GM18858 (cell line): ENCODE measurements at regions not wholly inside any gene's neighbourhood (a gene's known extent, or its start where the extent isn't known, plus 50 kb on each side); places are given as distances from the start of the nearest gene placed in this dataset.
"Not testable (repeated sequence)": the region's sequence is repeated elsewhere in the genome, so short reads cannot be mapped to it uniquely, and the experiment has no call there.

ENCODE experiments used
- ATAC-seq: cut with Tn5 transposase; IDR thresholded peaks from one replicate; pipeline ENCODE4 v1.9.1; 2021; ENCODE audit not compliant: unreplicated experiment

DNA sequence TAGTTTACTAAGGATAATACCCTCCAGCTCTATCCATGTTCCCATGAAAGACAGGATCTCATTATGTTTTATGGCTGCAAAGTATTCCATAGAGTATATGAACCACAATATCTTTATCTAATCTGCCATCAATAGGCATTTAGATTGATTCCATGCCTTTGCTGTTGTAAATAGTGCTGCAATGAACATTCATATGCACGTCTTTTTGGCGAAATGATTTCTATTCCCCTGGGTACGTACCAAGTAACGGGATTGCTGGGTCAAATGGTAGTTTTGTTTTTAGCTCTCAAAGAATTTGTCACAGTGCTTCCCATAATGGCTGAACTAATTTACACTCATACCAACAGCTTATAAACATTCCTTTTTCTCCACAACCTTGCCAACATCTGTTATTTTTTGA, 750.9 kb downstream of the BRINP3 start:
- ATAC-seq = no peak

DNA sequence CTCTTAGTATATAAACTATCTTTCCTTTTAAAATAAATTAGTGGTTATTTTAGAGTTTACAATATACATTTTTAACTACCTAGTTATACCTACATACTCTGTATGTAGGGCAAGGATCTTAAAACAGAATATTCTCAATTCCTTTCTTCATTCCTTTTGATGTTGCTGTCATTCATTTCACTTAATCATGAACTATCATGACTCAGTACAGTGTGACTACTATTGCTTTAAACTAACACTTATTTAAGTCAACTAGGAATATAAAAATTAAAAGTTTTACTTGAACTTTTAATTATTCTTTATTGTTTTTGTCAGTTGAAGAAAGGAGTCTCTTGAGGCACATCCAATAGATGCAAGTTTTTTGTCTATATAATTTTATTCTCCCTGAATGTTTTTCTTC, 726.4 kb downstream of the BRINP3 start:
- no peak for ATAC-seq

DNA sequence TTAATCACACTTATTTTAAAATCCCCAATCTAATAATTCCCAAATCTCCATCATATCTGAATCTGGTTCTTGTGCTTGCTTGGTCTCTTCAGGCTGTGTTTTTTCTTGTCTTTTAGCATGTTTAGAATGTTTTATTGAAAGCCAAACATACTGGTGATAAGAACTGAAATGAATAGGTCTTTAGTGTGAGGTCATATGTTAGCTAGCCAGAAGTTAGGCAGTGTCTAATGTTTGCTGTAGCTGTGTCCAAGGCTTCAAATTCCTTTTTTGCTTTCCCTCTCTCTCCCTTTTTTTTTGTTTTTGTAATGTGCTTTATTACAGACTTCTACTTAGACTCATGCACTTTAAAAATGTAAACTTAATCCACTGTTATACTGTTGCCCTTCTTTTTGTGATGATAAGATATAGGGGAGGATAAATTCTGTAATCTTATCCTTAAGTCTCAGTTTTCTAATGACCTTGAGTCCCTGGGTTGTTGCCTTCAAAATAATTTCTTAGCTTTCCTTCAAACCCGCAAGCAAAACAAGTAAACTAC, 725.1 kb downstream of the BRINP3 start:
- no peak for ATAC-seq

DNA sequence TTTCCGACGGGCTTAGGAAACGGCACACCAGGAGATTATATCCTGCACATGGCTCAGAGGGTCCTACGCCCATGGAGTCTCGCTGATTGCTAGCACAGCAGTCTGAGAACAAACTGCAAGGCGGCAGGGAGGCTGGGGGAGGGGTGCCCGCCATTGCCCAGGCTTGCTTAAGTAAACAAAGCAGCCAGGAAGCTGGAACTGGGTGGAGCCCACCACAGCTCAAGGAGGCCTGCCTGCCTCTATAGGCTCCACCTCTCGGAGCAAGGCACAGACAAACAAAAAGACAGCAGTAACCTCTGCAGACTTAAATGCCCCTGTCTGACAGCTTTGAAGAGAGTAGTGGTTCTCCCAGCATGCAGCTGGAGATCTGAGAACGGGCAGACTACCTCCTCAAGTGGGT, 722.6 kb downstream of the BRINP3 start:
- not testable (repeated sequence) for ATAC-seq

DNA sequence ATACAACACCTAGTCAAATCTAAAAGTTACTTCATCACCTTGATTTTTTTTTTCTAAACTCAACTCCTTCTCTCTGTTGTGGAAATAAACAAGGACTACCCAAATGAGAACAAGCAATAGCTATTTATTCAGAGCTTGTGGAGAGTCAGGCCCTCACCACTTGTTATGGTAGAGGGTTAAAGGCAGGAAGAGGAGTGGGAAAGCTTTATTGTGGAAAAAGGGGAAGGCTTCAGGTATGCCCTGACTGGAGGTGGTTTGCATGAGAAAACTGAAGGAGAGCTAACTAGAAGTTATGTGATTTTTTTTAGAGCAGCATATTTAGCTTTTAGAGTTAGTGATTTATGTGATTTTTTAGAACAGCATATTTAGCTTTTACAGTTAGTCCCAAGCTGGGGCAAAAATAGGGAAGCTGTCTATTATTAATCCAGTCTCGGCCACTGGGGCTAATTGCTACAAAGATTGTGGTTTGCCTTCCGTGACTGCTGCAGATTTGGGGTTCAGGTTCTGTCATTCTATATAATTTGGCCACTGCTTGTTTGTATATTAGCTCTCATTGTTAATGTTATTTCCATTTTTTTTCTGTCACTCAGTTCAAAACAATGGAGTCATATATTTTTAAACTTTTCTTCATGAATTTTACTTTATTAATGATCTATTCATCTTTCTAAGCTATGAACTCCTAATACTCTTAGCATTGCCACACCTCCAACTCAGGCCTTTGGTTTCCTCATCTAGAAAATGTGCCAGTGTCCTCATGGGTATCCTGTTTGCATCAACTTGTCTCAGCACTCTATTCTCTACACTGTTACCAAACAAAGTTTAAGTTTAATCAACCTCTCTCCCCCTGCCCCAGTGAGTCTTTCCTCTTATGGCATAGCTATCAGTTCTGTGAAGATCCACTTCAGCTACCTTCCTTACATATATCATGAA, 713.0 kb downstream of the BRINP3 start:
- no peak for ATAC-seq

DNA sequence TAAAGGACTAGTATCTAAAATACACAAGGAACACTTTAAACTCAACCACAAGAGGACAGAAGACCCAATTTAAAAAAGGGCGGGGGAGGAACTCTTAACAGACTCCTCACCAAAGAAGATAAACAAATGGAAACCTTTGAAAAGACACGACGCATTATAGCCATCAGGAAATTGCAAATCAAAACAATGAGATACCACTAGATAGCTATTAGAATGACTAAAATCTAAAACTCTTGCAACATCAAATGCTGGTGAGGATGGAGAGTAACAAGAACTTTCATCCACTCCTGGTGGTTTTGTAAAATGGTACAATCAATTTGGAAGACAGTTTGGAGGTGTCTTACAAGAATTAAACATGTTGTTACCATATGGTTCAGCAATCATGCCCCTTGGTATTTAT, 708.2 kb downstream of the BRINP3 start:
- ATAC-seq = no peak

DNA sequence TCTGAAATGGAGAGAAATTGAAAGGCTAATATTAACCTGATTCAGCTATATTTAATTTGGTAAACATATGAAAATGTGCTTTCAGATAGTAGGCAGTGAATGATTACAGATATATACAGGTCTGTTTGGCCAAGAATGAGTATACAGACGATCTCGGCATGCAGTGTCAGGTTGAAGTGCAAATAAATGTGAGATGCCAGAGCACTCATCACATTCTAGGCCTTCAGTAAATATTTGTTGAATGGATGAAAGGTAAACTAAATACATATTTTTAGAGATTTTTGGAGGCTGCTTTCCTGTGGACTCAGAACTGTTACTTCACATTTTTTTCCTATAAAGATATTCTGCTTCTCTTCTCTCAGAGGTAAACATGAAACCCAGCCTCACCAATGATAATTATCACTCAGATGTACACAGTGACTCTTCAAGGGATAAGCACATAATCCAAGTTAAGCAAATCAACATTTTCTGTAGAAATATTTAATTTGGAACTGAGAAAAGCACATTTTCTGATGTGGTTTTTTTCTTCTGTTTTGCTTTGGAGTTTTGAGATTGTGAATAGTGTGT, 702.9 kb downstream of the BRINP3 start:
- no peak for ATAC-seq

DNA sequence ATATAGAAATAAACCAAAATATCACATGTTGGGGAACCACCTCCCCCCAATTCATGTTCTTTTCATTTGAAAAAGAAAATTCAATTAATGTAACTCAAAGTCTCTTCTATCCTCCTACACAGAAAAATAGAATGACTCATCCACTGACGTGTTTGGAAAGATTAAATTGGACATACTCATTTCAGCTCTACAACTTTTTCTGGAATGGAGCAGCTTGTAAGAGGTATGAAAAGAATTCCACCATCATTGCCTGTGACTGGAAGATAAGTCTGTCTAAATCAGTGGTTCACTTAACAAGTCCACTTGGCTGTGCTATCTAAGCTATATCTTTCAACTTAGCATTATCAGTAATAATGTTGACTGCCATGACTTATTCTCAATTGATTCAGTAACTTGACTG, 702.3 kb downstream of the BRINP3 start:
- no peak for ATAC-seq

DNA sequence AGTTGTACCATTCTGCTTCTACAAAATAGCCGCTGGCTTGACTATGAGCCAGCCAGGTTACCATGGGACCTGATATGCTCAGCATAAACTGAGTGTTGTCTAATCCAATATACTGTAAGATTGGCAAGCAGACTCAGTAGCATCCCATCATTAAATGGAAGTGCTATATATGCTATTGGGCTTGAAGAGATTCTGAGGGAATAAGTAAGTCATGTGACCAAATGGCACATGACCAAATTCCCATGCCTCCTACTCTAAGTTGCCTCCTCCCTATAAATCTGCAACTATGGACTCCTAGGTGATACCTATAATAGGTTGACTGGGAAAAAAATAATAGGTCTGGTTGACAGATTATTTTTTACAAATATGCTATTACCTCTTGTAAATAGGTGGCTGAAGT, 698.6 kb downstream of the BRINP3 start:
- no peak for ATAC-seq

DNA sequence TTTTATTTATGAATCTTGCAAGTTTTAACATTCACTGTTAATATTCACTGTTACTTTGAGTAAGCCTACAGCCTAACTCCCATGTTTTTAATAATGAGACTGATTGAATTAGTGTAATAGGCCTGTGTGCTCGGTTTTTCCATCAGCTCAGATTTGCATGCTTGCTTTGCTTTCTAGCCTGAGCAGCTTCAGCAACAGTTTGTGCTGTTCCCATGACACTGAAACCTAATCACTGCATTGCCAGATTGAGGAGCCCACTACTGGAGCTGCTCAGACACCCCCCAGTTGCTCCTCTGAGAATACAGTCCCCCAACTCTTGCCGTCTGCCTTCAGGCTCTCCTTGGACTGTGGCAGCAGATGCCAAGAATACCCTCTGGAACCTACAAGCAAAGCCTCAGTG, 695.4 kb downstream of the BRINP3 start:
- ATAC-seq = no peak

DNA sequence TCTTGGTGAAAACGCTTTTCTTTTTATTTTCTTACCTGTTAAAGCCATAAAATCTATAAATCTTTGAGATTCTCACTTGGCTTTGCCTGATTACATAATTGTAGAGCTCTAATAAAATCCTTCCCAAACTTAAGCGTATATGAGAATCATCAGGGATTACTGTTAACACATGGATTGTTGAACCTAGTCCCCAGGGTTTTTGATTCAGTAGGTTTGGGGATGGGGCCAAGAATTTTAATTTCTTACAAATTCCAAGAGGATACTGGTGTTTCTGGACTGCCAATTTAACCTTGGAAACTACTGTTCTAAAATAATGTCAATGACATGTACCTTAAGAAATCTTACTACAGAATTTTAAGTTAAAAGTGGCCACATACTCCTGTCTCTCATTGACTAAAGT, 694.2 kb downstream of the BRINP3 start:
- no peak for ATAC-seq

DNA sequence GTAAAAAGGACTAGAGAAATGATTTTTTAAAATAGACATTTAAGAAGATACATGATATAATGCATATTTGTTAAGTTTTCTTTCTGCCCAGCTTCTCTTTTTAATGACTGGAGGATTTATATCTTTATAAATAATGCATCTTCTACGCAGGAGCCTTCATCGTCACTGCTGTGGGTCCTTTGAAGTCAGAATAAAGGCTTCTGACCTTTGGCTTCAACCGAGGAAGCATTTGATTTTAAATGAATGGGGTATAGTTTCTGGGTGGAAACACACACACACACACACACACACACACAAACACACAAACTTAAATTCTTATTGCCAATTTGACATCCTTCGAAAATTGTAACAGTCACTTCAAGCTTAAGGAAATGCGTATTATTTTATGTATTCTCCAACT, 690.9 kb downstream of the BRINP3 start:
- ATAC-seq = no peak

DNA sequence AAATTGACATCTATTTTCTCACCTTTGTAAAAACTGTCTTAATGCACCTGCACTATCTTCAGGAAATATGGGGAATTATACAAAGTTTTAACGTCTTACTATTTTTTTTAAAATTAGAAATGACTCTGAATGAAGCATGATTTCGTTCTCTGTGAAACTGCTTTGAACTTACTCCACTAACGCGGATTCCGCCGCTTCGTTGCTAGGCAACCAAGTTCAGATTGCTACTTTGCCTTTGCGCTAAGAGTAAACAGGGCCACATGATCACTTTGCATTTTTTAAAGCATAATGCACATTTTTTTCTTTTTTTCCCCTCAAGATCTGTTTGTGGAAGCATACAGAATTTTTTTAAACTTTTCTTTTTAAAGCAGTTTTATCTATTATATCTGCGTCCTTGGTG, 690.5 kb downstream of the BRINP3 start:
- no peak for ATAC-seq

DNA sequence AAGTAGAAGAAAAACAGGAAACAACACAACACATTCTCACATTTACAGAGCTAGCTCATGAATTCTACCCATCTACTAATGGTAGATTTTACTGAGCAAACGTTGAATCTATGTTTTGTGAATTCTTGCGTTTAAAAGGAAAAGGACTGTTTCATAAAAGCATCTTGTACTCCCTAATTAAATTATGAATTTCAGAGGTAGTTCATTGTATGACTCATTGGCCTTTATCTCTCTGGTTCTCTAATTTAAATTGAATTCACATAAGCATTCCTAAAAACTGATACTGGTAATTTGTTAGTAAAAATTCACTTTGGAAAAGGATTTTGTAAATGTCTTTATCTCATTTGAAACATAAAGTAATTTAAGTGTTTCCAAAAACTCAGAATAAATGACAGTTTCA, 687.3 kb downstream of the BRINP3 start:
- no peak for ATAC-seq

DNA sequence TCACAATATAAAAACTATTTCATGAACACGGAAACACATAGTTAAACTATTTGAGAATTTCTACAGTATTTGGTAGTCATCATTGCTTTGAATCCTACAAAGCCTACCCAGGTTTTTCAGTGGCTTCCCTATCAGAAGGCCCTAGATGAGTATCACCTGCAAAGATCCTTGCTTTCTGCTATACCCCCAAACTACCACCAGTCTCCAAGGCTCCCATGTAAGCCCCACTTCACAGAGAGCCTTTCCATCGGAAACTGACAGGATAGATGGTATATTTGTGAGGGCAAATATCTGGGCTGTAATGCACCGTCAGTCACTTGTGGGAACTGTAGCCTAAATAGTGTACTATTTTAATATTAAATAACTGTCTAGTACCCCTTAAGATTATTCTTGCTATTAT, 674.3 kb downstream of the BRINP3 start:
- ATAC-seq = no peak

DNA sequence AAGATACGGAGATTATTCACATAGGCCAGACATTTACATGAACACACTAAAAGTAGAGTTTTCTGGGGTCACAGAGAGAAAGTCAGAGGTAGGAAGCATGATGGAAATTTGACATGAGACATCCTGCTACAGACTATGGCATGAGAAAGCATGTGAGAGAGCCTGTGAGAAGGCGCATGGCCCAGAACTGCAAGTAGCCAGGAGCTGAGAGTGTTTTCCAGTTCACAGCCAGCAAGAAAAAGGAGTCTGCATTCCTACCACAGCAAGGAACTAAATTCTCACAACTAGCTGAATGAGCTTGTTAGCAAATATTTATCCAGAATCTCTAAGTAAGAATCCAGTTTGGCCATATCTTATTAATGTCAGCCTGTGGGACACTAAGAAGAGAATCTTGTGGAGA, 673.3 kb downstream of the BRINP3 start:
- no peak for ATAC-seq

DNA sequence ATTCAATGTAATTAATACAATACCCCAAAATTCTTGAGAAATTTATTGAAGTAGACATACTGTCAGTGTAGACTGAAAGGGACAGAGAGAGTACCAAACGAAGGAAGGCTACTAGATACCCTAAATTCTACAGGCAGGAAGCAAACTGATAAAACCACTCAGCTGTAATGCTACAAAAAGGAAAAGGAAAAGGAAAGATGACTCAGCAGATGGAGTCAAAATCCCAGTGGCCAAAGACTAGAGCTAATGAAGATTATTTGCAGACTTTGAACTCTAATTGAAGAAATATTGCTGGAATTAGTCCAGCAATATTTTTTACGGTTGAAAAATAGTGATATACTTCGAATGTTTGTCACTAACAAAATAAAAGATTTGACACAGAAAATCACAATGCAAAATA, 671.9 kb downstream of the BRINP3 start:
- ATAC-seq = no peak

DNA sequence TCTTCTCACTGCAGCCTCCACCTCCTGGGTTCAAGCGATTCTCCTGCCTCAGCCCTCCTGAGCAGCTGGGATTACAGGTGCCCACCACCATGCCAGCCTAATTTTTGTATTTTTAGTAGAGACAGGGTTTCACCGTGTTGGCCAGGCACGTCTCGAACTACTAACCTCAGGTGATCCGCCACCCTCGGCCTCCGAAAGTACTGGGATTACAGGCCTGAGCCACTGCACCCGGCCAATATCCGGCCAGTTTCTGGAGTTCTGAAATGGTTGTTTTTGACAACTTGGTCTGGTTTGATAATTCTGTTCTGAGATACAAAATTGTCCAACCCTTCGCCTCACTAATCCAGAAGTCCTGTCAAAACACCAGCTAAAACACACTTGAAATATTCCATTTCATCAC, 667.0 kb downstream of the BRINP3 start:
- ATAC-seq = not testable (repeated sequence)

DNA sequence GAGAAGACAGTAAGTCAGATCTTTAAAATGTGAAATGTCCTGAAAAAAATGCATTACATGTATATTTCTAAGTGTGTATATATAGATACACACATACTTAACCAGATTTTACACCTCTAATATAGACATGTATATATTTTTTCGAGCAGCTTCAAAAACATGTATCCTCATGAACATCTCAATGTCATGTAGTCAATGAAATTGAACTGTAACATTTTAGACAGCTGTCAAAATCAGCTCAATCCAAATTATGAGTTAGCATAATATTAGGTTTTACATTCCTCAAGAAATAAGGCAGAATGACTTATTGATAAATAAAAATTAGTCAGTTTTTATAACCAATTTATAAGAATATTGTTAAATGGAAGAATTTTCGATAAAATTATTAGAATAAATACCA, 665.7 kb downstream of the BRINP3 start:
- no peak for ATAC-seq

DNA sequence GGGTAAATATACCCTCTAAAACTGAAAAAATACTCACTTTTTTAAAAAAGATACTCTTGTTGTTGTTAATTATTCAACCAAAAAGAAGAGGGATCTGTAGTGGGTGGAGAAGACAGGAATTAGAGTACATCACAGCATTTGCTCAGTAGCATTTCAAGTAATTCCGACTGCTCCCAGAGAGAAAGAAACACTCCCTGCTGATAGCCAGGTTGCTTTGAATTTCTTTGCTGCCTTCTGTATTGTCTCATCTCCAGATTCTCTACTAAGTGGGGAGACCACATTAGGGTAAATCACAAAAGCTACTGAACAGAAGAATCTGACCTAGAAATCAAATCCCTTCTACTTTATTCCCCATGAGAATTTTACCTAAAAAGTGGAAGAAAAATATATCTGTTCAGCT, 661.1 kb downstream of the BRINP3 start:
- no peak for ATAC-seq

DNA sequence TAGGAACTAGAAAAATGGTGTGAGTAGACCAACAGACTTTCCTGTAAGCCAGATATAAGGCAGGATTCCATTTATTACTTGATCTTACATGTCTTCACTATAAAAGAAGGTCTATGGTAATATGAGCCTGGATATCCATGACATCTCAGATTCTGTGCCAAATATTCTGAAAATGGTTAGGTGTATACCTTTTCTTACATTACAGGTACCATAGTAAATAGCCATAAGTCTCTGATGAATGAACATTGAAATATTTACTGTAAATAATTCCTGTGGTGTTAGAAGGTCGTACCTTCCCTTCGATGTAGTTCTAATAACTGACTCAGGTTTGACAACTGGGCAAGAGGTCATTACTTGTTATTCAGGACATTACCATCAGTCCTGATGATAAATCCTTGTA, 657.9 kb downstream of the BRINP3 start:
- no peak for ATAC-seq

DNA sequence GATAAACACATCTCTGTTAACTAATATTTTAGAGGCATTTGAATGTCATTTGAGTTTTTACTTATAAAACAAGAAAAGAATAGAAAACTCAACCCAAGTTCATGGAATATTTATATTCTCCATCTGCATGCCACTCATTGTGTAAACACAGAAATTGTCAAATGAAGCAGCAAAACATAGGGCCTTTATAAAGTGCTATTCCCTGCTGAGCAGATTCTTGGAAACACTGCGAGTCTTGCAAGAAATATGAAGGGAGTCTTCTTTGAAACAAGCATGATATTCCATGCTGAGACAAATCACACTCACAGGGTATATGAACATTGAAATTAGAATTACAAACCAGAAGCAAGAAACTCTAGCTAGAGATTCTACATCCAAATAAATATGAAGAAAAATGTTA, 655.8 kb downstream of the BRINP3 start:
- no peak for ATAC-seq
